ENCODE measurements at regions not wholly inside any gene's neighbourhood (a gene's known extent, or its start where the extent isn't known, plus 50 kb on each side); places are given as distances from the start of the nearest gene placed in this dataset.

GRCh38 chr1:117270679-117271078 lies 60.0 kb upstream of the VTCN1 start:
- H3K14ac ChIP-seq (replicated peaks; ENCODE audit: low read depth, low read length) = no peak overlapping the region
- H4K8ac ChIP-seq (ENCODE audit: low read depth in 2 of 2, low read length in 2 of 2) = no peak overlapping the region
- no peak for TF ChIP-seq MAZ (IDR thresholded peaks at IDR 0.05; ENCODE audit: borderline replicate concordance, low read depth, low read length)
- no peak for TF ChIP-seq CHD1 (IDR thresholded peaks at IDR 0.05; ENCODE audit: low read depth, low read length)
- no peak for TF ChIP-seq NFE2L2 (IDR thresholded peaks at IDR 0.05; ENCODE audit: low read depth, low read length)
- TF ChIP-seq MAFK (IDR thresholded peaks at IDR 0.05; ENCODE audit: low read depth, low read length) = no peak
- TF ChIP-seq SMC3 (IDR thresholded peaks at IDR 0.05; ENCODE audit: low read depth, low read length) = no peak
- no peak for TF ChIP-seq RCOR1 (IDR thresholded peaks at IDR 0.05; ENCODE audit: insufficient replicate concordance, low read length)
- no peak for TF ChIP-seq MXI1 (IDR thresholded peaks at IDR 0.05; ENCODE audit: borderline replicate concordance, low read depth, low read length)
- no peak for TF ChIP-seq BHLHE40 (IDR thresholded peaks at IDR 0.05; ENCODE audit: low read depth, low read length)
- no peak for TF ChIP-seq RAD21 (IDR thresholded peaks at IDR 0.05; ENCODE audit: low read length)
- TF ChIP-seq USF2 (IDR thresholded peaks at IDR 0.05; ENCODE audit: low read depth, low read length) = no peak
- no peak for TF ChIP-seq CEBPB (IDR thresholded peaks at IDR 0.05; ENCODE audit: low read depth, low read length)
- no peak for TF ChIP-seq CTCF (conservative IDR thresholded peaks at IDR 0.05; ENCODE audit: low read depth, low read length)
- TF ChIP-seq ELK1 (IDR thresholded peaks at IDR 0.05; ENCODE audit: borderline replicate concordance, low read depth, low read length) = no peak
- TF ChIP-seq POLR2A (IDR thresholded peaks at IDR 0.05; ENCODE audit: low read depth, low read length) = no peak
- TF ChIP-seq FOS (IDR thresholded peaks at IDR 0.05; ENCODE audit: low read depth, low read length) = no peak
- TF ChIP-seq RFX5 (IDR thresholded peaks at IDR 0.05; ENCODE audit: low read depth, low read length) = no peak
- peaks cover 2% of the 10 kb centered on the region; the same call in 1 of the 2 replicates for H3K27me3 ChIP-seq (ENCODE audit: control insufficient read depth, insufficient read depth, low read length)
- no peak overlapping the region for H3K4me2 ChIP-seq (ENCODE audit: low read depth, low read length)
- H3K4ac ChIP-seq (ENCODE audit: low read depth, low read length) = no peak overlapping the region
- ChIA-PET CTCF (interaction anchor here (0.6 to 1.0 kb wide), 2 partner anchors 14 to 18 kb away, joined by 3 read pairs; no protein-coding TSS in a partner anchor), POLR2A (ENCODE audit: unreplicated experiment) (no interaction called here)
- dilution Hi-C loops (cut with HindIII; ENCODE audit: low sequenced_read_pairs, unreplicated experiment) = no loop called here
- no peak overlapping the region for H3K4me3 ChIP-seq (ENCODE audit: insufficient read depth, low read depth, low read length)
- no peak overlapping the region for H2BK120ac ChIP-seq (ENCODE audit: low read depth, low read length)
- BruUV-seq (replicated peaks) = no TSS peak
- no peaks in the 10 kb centered on the region for H3K36me3 ChIP-seq (ENCODE audit: control insufficient read depth, insufficient read depth, low read length)
- no peak overlapping the region for H3K27ac ChIP-seq (ENCODE audit: insufficient read depth, low read length)
- H3K79me1 ChIP-seq (ENCODE audit: low read depth in 1 of 2, low read length in 2 of 2) = no peaks in the 10 kb centered on the region
- ATAC-seq (ENCODE audit: low read depth) = no peak
- H2AFZ ChIP-seq (replicated peaks; ENCODE audit: low read length, poor library complexity) = no peak overlapping the region
- H3K18ac ChIP-seq (ENCODE audit: low read depth, low read length) = no peak overlapping the region
- 0 out of 2 replicates have a peak, but pooled peaks cover 1% of the 10 kb centered on the region for H3K4me1 ChIP-seq (ENCODE audit: control insufficient read depth, insufficient read depth, low read length)
- H4K20me1 ChIP-seq (ENCODE audit: insufficient read depth, low read length) = no peaks in the 10 kb centered on the region
- no peaks in the 10 kb centered on the region for H3K9me1 ChIP-seq (ENCODE audit: insufficient read depth, low read length)
- no peak overlapping the region for H3K23ac ChIP-seq (ENCODE audit: low read depth, low read length)
- no peak overlapping the region for H2AK5ac ChIP-seq (ENCODE audit: low read depth, low read length)
- no peak for DNase-seq
- no peaks in the 10 kb centered on the region for H3K9me3 ChIP-seq (ENCODE audit: control insufficient read depth, insufficient read depth, low read length)
- in situ Hi-C loops (cut with MboI; ENCODE audit: low sequenced_read_pairs) = no loop called here
- no peak overlapping the region for H2BK15ac ChIP-seq (ENCODE audit: low read depth, low read length)
- H3K56ac ChIP-seq (ENCODE audit: extremely low read depth, insufficient read depth, low read length) = no peak overlapping the region
- no peak overlapping the region for H2BK5ac ChIP-seq (ENCODE audit: low read depth, low read length, poor library complexity, severe bottlenecking)
- H4K5ac ChIP-seq (ENCODE audit: low read depth, low read length) = no peak overlapping the region
- no peak overlapping the region for H2BK20ac ChIP-seq (ENCODE audit: low read depth, low read length)
- no peak overlapping the region for H4K91ac ChIP-seq (ENCODE audit: insufficient read depth, low read depth, low read length)
- intact Hi-C loops (cut with micrococcal nuclease) = no loop called here
- no peak overlapping the region for H2AK9ac ChIP-seq (replicated peaks; ENCODE audit: low read depth, low read length, poor library complexity)
- no peak overlapping the region for H3K9ac ChIP-seq (ENCODE audit: low read depth, low read length)

All from IMR-90 (cell line).